GM19240 (cell line): ENCODE measurements at regions not wholly inside any gene's neighbourhood (a gene's known extent, or its start where the extent isn't known, plus 50 kb on each side); places are given as distances from the start of the nearest gene placed in this dataset.
A peak's percentile ranks its signal among the peaks of the same experiment; 100 is the strongest.

Experiments
- DNase-seq: peaks from one replicate; pipeline ENCODE4 v3.0.0; 2011; ENCODE audit warnings: low spot score; ENCODE audit not compliant: insufficient read length

DNA sequence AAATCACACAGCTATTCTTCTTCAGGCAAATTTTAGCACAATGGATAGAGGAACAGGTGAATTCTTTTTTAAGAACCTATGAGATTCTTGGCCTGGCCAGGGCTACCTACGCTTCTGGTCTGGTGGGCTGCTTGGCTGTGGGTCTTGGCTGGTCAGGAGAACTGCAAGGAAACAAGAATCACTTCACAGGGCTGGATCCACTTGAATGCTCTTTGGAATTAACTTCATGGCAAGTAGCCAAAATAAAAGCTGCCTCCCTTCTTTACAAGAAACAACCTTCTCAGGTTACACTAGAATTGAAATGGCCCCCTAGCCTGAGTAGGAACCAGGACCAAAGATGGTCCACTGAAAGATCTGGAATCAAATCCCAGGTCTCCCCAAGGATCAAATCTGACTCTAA, 519.1 kb downstream of the IQCM start:
- DNase-seq, result no peak

DNA sequence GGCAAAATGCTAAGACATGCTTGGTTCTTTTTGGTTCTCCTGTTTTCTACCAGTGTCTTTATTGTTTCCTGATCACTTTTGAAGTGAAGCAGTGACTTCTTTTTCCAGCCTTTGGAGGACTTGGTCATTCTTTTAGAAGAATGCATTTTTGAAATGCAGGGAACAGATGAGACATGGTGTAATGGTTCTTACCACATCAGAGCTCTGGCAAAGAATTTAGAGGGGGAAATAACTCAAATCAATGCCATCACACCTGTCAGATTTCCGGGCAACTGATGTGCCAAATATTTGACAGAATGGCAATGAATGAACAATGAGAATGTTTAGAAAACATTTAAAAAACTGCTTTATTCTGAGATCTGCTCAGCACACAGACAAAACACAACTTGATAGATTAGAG, 519.6 kb downstream of the IQCM start:
- DNase-seq, result no peak

DNA sequence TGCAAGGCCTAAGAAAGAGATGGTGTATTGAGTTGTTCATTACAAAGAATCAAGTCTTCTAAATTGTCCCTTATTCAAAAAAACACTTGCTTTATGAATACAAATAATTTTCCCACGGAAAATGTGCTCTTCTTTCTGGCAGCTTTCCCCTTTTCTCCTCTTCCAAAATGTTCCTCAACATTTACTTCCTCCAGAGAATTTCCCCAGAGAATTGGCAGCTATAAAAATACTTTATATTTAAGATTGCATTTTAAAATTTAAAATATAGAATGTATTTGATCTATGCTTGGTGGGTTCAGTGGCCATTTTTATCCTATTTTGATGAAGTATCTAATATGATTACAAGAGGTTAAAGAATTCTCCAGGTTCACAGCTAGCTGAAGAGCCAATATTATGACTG, 521.0 kb downstream of the IQCM start:
- DNase-seq, result no peak

DNA sequence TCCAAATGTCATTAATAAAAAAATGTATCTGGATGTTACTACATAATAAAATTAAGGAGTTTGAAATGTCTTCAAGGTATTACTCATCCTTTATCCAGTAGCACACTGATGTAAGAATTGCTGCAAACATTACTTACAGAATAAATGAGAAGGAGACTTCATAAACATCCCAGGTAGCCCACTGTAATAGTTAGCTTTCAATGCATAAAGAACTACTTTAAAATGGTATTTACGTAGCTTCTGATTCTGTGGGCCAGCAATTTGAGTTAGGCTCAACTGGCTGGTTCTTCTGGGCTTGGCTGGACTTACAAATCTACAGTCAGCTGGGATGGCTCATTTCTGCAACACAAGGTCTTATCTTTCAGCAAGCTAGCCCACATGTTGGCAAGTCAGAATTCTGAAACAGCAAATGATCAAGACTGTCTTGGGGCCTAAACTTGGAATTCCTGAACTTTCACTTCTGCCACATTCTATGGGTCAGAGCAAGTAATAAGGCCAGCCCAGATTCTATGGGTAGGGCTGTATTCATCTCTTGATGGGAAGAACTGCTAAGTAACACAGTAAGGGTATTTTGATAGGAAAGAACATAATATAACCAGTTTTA, 522.5 kb downstream of the IQCM start:
- DNase-seq, result no peak

DNA sequence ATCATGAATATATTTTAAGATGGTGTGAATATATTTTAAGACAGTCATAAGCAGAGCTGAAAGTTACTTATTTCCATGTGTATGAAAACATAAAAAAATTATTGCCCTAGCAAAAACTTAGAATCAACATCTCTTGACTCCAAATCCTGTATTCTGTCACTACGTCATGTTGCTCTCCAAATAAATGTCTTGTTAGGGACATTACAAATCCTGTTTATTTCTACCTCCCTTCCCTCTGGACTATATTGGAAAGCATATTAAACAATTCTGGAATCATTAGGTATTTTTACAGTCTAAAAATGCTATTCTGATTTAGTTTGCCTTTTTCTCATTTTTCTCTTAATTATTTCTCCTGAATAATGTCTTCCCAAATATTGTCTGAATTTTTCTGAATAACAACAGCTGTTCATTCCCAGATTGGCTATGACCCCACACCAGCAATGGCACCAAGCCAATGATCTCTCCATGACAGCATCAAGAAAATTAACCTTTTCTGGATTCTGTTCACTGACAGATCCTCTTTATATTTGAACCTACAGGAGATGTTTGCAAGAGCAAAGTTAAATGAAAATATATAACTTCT, 523.1 kb downstream of the IQCM start:
- no peak for DNase-seq

DNA sequence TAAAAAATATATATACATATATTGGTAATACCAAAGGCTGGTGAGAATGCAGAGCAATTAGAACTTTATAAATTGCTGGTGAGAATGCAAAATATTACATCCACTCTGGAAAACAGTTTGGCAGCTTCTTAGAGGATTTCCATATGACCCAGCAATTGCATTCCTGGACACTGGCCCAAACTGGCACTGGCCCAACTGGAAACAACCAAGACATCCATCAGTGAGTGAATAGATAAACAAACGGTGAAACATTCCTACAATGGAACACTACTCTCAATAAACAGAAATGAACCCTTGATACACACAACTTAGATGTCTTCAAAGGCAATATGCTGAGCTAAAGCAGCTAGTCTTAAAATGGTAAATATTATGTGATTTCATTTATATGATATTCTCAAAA, 524.2 kb downstream of the IQCM start:
- no peak for DNase-seq

DNA sequence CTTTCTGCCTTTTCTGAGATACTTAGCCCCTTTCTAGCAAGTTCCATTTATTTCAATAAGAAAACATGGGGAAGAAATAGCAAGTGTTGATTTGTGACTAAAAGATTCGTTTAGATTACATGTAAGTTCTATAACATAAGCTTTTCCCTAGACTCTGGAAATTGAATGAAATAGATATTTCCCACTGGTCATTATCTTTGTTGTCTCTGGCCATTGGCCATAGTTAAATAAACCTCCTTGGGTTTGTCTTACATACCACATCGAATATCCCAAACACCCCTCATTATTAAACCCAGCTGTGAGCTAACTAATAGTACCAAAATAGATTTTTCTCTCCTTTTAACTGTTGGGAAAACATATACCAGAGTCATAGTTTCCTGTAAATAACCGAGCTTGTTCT, 534.8 kb downstream of the IQCM start:
- DNase-seq, result no peak

DNA sequence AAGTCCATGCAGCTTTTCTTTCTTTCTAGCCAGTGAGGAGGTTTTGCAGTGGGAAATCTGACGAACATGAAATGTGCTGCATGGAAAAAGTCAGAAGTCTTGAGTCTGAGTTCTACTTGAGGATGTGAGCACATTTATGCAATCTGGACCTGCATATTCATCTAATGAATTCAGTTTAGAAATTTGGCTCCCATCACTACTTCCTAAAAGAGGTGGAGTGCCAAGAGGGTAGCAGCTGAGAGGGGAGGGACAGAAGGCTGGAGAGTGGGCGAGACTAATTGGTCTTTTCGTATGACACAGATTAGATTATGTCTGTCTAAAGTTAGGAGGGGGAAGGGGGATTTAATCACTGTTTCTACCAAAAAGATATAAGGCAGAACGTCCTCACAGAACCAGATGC, 535.9 kb downstream of the IQCM start:
- no peak for DNase-seq

DNA sequence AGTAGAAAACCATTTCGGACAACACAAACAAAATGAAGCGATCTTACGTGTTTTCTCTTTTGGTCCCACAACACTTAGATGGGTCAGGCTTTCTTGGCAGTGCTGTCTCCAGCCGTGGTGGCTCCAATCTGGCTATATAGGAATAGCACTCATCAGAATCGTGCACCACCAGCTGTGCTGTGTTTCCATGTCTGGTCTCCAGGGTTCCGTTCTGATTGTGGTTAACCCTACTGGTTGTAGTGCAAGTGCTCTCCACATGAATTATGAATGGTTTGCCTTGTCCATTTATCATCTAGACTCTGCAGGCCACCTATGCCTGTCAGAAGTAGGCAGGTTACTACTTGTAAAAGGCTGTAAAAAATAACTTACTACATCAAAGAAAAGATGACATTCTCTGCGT, 536.3 kb downstream of the IQCM start:
- DNase-seq, result no peak

DNA sequence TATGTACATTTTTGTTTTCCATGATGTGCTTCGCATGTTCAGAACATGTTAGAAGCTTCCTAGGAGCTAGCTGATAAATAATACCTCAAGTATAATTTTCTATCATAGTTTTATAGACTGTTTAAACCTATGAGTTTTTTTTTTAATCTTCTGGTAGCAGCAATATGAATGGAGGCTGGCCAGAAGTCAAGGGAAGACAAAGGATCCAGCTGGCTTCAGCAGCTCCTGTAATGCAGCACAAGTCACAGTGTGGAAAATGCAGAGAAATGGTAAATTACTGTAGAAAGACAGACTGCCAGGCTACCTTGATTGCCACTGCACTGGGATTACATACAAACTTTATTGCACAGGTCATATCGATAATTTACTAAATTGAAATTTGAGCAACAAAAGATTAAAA, 537.9 kb downstream of the IQCM start:
- no peak for DNase-seq

DNA sequence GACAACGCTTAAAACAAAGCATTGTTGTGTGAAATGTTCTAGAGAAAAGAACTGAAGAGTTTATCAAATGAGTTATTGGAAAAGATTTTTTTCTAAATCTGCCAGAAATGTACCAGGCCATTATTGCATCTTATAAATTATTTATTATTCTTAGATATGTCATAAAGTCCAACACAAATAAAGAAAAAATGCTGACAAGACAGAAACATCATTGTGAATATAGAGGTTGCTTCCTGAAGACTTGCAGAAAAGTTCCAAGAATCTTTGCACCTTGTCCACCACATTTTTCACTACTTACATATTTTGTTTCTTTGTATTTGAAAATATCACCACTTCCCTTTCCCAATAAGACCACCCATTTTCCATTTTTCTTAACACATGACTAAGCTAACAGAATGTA, 545.8 kb downstream of the IQCM start:
- no peak for DNase-seq

DNA sequence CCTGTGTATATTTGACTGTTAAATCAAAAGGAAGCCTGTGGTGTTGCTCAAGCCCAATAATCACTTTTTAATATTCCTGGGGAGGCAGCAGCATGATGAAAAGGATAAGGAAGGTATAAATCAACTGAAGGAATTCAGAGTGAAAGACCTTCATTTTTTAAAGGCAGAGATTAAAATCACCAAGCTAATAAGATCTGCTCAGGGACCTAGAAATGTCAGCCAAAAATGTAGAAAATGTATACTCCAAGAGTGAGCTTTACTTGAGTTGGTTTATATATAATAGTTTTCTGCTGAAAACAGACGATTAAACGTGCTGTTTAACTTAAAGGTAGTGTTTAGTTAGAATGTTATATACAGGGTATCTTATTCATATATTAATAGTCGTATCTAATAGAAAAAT, 549.3 kb downstream of the IQCM start:
- no peak for DNase-seq

DNA sequence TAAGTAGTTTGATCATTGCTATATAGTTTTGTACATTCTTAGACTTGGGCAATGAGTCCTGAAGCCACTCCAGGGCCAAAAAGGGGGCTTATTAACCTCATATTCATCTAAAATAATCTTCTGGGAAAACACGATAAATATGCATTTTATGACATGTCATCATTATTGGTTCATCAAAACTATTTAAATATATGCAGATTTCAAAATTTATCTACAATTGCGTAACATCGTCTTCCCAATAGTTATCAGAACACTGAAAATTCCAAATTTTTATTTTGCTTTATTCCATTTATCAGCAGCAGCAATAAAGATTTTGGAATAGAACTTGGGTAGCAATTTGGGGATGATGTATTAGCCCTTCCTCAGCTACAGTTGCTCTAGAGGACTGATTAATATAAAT, 550.0 kb downstream of the IQCM start:
- DNase-seq, result no peak

DNA sequence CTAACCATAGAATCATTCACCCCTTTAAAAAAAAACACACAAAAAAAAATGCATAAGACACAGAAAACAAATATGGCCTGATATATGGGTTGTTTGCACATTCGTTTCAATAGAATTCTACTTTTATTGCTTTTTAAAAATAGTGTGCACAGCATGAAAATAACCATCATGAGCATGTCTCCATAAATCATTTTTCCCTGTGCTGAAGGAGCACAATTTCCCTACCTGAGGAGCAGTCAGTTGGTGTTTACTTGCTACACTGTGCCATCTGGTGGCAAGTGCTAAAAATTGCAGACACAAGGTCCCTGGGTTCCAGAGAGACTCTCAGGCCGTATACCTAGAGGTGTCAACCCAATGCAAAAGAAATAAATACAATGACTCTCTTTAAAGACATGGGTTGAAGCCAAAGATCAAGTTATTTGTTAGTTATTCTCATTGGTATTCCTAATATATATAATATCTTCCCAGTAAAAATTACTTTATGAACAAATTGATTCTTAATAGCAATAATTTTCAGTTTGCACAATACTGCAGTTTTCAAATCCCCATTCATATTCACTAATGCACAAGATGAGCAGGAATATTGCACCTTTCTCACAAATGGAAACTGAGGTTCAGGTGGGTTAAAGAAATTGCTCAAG, 551.4 kb downstream of the IQCM start:
- DNase-seq, result peak; percentile 3

DNA sequence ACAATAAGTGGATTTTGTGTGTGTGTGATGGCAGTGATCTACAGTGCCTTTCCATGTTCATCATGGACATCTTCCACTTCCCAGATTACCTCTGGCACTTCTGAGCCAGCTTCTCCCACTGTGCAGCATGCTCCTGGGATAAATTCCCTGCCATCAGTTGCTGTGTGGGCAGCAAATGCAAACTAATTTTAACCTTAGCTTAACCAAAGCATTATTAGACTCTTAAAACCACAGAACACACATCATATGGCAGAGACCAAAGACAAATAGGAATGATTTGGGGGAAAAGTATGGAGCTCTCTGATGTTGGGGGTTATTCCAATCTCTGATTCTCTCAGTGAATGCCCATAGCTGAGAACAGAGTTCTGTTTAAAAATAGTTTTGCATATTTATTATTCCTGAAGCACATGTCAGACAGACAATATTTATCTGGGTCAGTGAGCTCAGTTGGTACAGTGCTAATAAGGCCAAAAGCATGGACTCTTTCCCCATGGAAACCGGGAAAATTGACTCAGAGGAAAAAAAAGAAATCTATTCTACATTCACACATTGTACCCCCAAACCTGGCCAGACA, 567.4 kb downstream of the IQCM start:
- DNase-seq, result no peak

DNA sequence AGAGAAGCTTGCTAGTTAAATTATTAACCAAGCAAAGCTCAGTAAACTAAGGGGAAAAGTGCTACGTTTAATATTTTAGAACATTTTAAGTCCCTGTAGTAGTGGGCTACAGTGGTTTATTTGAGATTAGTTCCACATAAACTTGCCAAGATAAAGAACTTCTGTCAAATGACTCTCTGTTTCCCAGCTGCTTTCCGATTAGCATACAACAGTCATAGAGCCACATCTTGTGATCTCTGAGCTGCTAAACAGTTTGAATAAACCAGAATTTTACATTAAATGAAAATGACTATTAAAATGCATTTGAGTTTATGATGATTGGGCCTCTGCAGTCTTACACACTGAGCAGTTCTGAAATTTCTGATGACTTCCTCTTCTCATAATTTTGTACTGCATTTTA, 568.5 kb downstream of the IQCM start:
- DNase-seq, result no peak

DNA sequence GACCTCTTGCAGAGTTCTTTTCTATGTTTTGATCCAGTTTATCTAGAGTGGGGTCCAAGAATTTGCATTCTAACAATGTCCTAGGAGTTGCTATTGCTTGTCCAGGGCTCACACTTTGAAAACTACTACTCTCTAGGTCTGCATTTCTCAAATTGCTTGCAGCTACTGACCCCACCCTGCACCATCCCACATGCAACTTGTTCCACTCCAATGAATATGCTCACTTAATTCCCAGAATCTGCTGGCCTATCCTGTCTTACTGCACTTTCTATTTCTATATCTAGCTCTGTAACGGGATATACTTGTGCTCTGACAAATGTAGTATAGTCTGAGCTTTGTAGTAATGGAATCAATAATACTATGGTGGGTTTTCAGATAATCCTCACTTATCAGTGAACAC, 570.3 kb downstream of the IQCM start:
- no peak for DNase-seq

DNA sequence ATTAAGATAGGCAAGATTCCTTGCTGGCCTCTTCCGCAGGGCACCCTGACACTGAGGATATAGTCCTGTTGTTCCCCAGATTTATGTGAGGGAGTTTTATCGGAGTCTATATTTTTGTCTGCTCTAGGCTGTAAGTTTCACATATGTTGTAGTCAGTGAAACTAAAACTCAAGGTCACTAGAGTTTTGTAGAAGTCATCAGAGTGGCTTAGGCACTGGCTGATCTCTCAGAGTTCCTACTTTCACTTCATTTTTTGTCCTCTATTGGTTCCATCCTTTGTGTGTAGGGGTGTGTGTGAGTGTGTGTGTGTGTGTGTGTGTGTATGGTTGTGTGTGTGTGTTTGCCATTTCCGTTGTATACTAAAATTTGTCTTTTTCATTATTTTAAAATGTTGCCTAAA, 577.5 kb downstream of the IQCM start:
- no peak for DNase-seq

DNA sequence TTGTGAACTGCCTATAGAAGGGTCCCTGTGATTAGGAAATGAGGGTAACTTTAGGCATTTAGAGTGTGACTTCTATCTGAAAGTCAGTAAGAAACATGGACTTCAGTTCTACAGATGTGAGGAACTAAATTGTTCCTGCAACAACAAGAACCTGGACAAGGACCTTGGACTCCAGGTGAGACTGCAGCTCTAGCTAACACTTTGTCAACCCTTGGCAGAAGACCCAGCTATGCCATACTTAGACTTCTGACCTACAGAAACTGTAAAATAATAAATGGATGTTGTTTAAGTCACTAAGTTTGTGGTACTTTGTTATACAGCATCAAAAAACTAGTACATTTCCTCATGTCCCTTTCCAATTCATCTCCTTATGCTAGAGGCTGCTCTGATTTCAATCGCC, 580.8 kb downstream of the IQCM start:
- no peak for DNase-seq

DNA sequence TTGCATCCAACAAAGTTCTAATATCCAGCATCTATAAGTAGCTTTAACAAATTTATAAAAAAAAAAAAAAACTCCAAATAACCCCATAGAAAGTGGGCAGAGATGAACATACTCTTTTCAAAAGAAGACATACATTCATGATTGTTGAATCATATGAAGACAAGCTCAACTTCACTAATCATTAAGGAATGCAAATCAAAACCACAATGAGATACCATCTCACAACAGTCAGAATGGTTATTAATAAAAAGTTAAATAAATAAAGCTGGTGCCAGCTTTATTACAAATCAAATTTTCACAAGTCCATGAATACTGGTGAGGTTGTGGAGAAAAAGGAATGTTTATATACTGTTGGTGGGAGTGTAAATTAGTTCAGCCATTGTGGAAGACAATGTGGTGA, 592.0 kb downstream of the IQCM start:
- DNase-seq, result no peak

DNA sequence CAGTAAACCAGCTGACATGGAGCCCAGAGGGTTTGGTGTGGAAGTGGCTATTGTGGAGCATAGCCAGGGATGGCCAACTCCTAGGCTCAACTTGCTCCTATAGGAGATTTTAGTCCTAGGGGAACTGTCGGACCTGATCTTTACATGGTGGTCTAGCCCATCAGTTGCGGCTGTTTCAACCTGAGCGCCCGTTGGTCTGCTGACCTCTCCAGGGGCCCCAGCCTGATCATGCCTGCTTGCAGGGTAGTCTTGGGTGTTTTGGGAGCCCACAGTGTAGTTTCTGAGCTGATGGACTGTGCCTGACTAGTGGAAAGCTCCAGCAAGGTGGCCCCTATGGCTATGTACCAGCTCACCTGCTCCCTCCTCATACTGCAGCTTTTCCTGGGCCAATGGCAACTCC, 597.0 kb downstream of the IQCM start:
- no peak for DNase-seq

DNA sequence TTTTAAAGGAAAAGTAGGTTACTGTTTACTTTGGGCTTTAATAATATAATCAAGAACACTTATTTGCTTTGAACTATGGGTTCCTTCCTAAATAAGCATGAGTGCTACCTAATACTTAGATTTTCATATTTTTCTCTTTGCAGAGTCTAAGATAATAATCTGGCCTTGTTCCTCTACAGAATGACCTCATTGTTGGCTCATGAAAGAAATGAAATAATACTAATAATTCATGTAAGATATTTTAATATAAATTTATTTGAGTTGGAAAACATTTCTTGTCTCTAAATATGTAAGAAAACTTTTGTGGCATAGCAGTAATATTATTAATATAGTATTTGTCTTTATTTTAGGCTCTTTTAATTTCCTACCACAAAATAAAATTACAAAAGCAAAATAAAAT, 601.3 kb downstream of the IQCM start:
- no peak for DNase-seq

DNA sequence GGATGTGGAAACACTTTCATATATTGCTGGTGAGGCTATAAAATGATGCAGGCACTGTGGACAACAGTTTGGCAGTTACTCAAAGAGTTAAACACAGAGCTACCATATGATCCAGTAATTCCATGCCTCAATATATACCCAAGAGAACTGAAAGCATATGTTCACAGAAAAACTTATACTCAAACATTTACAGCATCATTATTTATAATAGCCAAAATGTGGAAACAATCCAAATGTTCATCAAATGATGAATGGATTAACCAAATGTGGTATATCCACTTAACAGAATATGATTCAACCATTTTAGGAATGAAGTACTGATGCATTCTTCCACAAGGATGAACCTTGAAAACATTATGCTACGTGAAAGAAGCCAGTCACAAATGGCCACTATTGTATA, 603.8 kb downstream of the IQCM start:
- no peak for DNase-seq
